Breast epithelium (tissue), 4 donors: ENCODE measurements at regions not wholly inside any gene's neighbourhood (a gene's known extent, or its start where the extent isn't known, plus 50 kb on each side); places are given as distances from the start of the nearest gene placed in this dataset.

Experiments used
- DNase-seq, 2 donors: peaks; one replicate each; pipeline ENCODE4 v3.0.0-alpha.2; 2019; ENCODE audit warnings: low spot score in 2 of 2
- H3K27ac ChIP-seq, 2 donors: fragments of 200-600 bp; sonication (generic) in 1 of 2; one replicate each; pipeline ENCODE4 v1.5.1; 2016 to 2019; ENCODE audit warnings: mild to moderate bottlenecking in 1 of 2
- H3K27me3 ChIP-seq, 2 donors: fragments of 200-600 bp; sonication (generic) in 1 of 2; one replicate each; pipeline versions ENCODE4 v1.5.1 to v1.6.0; 2017 to 2019; ENCODE audit warnings: control low read depth in 1 of 2, mild to moderate bottlenecking in 1 of 2
- H3K36me3 ChIP-seq: fragments of 200-600 bp; one replicate; pipeline ENCODE4 v1.5.1; 2019
- H3K4me1 ChIP-seq, 2 donors: fragments of 200-600 bp; sonication (generic); one replicate each; pipeline ENCODE4 v1.5.1; 2016 to 2019; ENCODE audit warnings: control low read depth in 1 of 2
- H3K4me3 ChIP-seq, 3 donors: fragments of 200-600 bp; sonication (generic); 1 replicate in 2 of 3; 2 replicates in 1 of 3; pipeline ENCODE4 v1.5.1; 2016 to 2019; ENCODE audit warnings: mild to moderate bottlenecking in 3 of 3, moderate library complexity in 2 of 3
- H3K9me3 ChIP-seq, 2 donors: fragments of 200-600 bp; sonication (generic) in 1 of 2; one replicate each; pipeline ENCODE4 v1.5.1; 2016 to 2019; ENCODE audit warnings: control low read depth in 1 of 2
- POLR2A ChIP-seq: fragments of 450-650 bp; IDR thresholded peaks from one replicate; pipeline ENCODE4 v1.6.1; 2016; ENCODE audit warnings: antibody characterized with exemption, mild to moderate bottlenecking, moderate library complexity
- POLR2AphosphoS5 ChIP-seq, 3 donors: sonication (generic); formaldehyde crosslinking; IDR thresholded peaks; one replicate each; pipeline ENCODE4 v1.6.1; 2017; ENCODE audit warnings: antibody characterized with exemption in 3 of 3
- intact Hi-C: fragments of 100-400 bp; cut with DNase I; formaldehyde crosslinking; loops from one replicate; pipeline ENCODE4 v1.15.1; 2023; ENCODE audit warnings: low total_unique reads
- TF ChIP-seq, protein P1 (sequence below), 3 donors: fragments of 450-650 bp; IDR thresholded peaks; one replicate each; pipeline ENCODE4 v1.5.1; 2016 to 2017; ENCODE audit warnings: antibody characterized with exemption in 3 of 3, mild to moderate bottlenecking in 3 of 3, moderate library complexity in 3 of 3

DNA sequence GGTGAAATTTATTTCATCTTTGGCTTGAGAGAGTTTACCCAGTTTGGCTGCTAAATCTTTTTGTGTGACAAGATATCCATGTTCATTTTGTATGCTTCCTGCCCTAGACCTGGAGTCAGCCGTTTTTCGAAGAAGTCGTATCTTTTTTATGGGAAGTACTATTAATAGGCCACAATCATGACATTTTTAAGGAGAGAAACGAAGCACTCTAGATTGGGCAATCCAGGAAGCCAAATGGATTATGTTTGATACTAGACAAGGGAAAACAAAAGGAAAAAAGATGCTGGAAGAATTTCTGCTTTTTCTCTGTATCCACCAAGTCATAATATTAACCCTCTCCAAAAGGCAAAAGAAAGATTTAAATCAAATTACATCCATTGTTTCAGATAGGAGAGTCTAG, 214.6 kb downstream of the HDGFL1 start:
- Histone ChIP-seq H3K27ac (no peak overlapping the region), H3K4me3 (no peak overlapping the region), H3K36me3 (no peaks in the 10 kb centered on the region), H3K27me3 (no peaks in the 10 kb centered on the region), H3K4me1 (no peaks in the 10 kb centered on the region), H3K9me3 (peaks cover 6 to 7% of the 10 kb centered on the region in 2 donors)
- TF ChIP-seq, protein P1, sequence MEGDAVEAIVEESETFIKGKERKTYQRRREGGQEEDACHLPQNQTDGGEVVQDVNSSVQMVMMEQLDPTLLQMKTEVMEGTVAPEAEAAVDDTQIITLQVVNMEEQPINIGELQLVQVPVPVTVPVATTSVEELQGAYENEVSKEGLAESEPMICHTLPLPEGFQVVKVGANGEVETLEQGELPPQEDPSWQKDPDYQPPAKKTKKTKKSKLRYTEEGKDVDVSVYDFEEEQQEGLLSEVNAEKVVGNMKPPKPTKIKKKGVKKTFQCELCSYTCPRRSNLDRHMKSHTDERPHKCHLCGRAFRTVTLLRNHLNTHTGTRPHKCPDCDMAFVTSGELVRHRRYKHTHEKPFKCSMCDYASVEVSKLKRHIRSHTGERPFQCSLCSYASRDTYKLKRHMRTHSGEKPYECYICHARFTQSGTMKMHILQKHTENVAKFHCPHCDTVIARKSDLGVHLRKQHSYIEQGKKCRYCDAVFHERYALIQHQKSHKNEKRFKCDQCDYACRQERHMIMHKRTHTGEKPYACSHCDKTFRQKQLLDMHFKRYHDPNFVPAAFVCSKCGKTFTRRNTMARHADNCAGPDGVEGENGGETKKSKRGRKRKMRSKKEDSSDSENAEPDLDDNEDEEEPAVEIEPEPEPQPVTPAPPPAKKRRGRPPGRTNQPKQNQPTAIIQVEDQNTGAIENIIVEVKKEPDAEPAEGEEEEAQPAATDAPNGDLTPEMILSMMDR (IDR thresholded peaks at IDR 0.05), result no peak
- TF ChIP-seq POLR2AphosphoS5 (IDR thresholded peaks at IDR 0.05), result no peak
- TF ChIP-seq POLR2A, result no peak
- intact Hi-C loops, result no loop called here
- no peak for DNase-seq

DNA sequence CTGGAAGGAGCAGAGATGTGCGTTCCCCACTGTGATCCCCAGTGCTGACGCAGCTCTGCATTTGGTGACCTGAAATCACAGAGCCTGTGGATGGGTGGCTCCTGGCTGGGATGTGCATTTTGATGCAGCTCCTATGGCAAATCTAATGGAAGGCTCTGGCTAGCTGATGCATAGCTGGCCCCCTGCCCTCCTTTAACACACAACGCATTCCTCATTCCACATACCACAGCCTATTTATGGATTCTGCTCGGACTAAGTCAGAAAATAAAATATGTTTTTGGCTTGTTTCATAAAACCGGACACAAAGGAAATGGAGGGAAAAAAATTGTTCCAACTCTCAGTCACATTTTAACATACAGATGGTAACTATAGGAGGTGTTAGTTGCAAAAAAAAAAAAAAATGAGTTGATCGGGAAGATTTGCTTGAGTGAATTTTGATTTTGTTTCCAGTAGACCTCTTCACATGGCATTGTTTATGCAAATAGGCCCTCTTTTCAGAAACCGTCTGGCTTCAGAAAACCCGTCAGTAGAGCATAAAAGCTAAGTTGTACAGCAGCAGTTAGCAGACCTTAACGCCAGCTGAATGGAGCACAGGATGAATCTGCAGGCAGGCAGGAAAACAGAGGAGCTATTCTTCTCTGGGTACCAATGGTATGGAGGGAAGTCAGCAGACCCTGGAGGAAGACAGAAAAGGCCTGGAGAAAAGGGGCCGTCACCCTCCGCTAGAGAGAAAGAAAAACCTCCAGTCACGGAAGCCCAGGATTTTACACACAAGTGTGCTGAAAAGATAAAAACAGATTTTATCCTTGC, 215.4 kb downstream of the HDGFL1 start:
- H3K9me3 ChIP-seq, result no peaks in the 10 kb centered on the region
- no peaks in the 10 kb centered on the region for H3K4me1 ChIP-seq
- H3K4me3 ChIP-seq, result no peak overlapping the region
- H3K27me3 ChIP-seq, result no peaks in the 10 kb centered on the region
- DNase-seq, result no peak
- TF ChIP-seq POLR2A (no peak), POLR2AphosphoS5 (IDR thresholded peaks at IDR 0.05) (no peak)
- TF ChIP-seq, protein P1 (IDR thresholded peaks at IDR 0.05), result no peak
- no peak overlapping the region for H3K27ac ChIP-seq
- intact Hi-C loops, result no loop called here
- H3K36me3 ChIP-seq, result no peaks in the 10 kb centered on the region

DNA sequence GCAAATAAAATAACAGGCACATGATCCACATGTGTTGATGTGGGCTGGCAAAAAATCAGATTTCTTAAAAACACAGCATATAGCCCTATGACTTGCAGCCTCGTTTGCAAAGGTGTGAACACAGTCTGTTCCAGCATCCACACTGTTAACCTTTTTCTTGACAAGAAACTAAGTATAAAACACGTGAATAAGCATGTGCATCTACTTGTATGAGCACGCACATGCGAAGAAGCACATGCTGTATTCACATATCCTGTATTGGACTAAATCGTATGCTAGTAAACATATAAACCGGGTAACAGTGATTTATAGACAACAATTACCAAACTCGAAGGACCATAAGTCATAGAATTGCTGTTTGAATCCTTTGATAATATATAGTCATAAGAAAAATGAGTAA, 218.7 kb downstream of the HDGFL1 start:
- no peak overlapping the region for H3K27ac ChIP-seq
- intact Hi-C loops, result no loop called here

DNA sequence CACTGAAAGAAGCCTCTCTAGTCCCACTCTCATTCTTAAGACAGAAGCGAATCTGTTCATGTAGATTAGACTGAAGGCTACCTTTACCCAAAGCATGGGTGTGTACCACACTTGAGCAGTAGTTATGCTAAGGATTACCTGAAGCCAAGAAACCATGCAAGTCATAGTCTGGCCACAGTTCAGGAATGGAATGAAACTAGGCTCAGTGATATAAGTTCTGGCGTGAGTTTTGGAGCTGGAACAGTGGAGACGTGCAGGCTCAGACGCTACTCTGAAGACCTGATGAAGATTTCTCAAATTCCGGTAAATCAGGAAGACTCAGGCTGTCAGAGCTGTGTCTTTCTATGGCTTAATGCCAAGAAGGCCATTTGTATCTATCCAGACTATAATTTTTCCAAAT, 219.9 kb downstream of the HDGFL1 start:
- no peaks in the 10 kb centered on the region for H3K4me1 ChIP-seq
- H3K27ac ChIP-seq, result no peak overlapping the region
- intact Hi-C loops, result no loop called here
- H3K9me3 ChIP-seq, result peaks cover 0 to 4% of the 10 kb centered on the region in 2 donors
- DNase-seq, result no peak
- H3K4me3 ChIP-seq, result no peak overlapping the region
- no peak for TF ChIP-seq POLR2A
- no peak for TF ChIP-seq POLR2AphosphoS5 (IDR thresholded peaks at IDR 0.05)
- TF ChIP-seq, protein P1 (IDR thresholded peaks at IDR 0.05), result no peak
- no peaks in the 10 kb centered on the region for H3K36me3 ChIP-seq
- H3K27me3 ChIP-seq, result no peaks in the 10 kb centered on the region

More for the DNA sequence above, 218.7 kb downstream of the HDGFL1 start:
- TF ChIP-seq POLR2A, result no peak
- no peak for TF ChIP-seq POLR2AphosphoS5 (IDR thresholded peaks at IDR 0.05)
- TF ChIP-seq, protein P1 (IDR thresholded peaks at IDR 0.05), result no peak
- no peak for DNase-seq
- Histone ChIP-seq H3K4me3 (no peak overlapping the region), H3K36me3 (no peaks in the 10 kb centered on the region), H3K27me3 (no peaks in the 10 kb centered on the region), H3K9me3 (peaks cover 0 to 4% of the 10 kb centered on the region in 2 donors), H3K4me1 (no peaks in the 10 kb centered on the region)

DNA sequence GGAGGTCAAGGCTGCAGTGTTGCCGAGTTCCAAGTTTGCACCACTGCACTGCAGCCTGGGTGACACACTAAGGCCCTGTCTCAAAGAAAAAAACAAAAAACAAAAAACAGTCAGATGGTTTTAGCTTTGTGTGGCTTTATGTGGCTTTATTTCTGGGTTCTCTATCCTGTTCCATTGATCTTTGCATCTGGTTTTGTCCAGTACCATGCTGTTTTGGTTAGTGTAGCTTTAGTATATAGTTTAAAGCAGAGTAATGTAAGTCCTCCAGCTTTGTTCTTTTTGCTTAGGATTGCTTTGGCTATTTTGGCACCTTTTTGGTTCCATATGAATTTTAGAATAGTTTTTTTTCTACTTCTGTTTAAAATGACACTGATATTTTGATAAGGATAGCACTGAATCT, 225.5 kb downstream of the HDGFL1 start:
- no peak for DNase-seq
- intact Hi-C loops, result no loop called here
- H3K9me3 ChIP-seq, result peaks cover 11% of the 10 kb centered on the region in 2 donors
- no peak overlapping the region for H3K4me3 ChIP-seq
- no peaks in the 10 kb centered on the region for H3K4me1 ChIP-seq
- TF ChIP-seq, protein P1 (IDR thresholded peaks at IDR 0.05), result no peak
- TF ChIP-seq POLR2A (no peak), POLR2AphosphoS5 (IDR thresholded peaks at IDR 0.05) (no peak)
- no peaks in the 10 kb centered on the region for H3K27me3 ChIP-seq
- H3K36me3 ChIP-seq, result no peaks in the 10 kb centered on the region
- no peak overlapping the region for H3K27ac ChIP-seq
